ENCODE measurements at regions not wholly inside any gene's neighbourhood (a gene's known extent, or its start where the extent isn't known, plus 50 kb on each side); places are given as distances from the start of the nearest gene placed in this dataset.

- no peak for TF ChIP-seq POLR2A (IDR thresholded peaks at IDR 0.05)
- no peak for TF ChIP-seq CTCF (IDR thresholded peaks at IDR 0.05)
These were observed 83.5 kb upstream of the TNRC6A start for GRCh38 chr16:24645739-24646645.
